HG02970 (cell line): ENCODE measurements at regions not wholly inside any gene's neighbourhood (a gene's known extent, or its start where the extent isn't known, plus 50 kb on each side); places are given as distances from the start of the nearest gene placed in this dataset.
"Not testable (repeated sequence)": the region's sequence is repeated elsewhere in the genome, so short reads cannot be mapped to it uniquely, and the experiment has no call there.

Source experiments
- ATAC-seq: cut with Tn5 transposase; IDR thresholded peaks from one replicate; pipeline ENCODE4 v1.9.1; 2021; ENCODE audit warnings: mild to moderate bottlenecking, moderate library complexity, moderate number of reproducible peaks; ENCODE audit not compliant: unreplicated experiment, low FRiP score

DNA sequence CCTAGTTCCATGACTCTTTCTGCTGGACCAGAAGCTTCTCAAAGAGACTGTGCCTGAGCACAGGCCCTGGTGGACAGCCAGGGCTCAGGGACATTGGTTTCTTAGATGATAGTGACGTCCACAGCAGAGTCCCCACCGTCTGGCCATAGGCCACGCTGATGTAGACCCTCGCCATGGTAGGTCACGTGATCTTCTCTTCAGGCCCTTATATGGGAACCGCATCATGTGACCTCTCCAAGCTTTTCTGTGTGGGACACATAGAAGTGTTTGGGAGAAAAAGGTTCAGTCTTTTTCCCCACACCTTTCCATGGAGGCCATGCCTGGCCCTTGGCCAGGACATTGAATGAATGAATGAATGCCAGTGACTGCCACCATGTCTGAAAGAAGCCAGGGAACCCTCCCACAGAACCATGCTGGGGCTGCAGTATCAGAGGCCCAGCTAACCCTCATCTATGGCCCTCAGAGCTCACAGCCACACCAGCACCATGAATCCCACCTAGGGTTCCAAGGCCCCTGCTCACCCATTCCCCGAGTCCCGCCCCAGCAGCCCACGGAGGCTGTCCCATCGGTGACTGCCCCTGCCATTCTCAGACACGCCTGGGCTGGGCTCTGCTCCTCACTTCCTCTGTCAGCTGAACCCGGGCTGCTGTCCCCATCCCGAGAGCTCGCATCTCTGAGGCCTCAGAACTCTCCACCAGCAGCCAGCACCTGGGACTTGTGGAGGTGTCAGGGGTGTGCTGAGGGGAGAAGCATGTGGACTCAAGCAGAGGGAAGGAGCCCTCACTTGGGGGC is 292.1 kb downstream of the ADGRD1 start:
- no peak for ATAC-seq

DNA sequence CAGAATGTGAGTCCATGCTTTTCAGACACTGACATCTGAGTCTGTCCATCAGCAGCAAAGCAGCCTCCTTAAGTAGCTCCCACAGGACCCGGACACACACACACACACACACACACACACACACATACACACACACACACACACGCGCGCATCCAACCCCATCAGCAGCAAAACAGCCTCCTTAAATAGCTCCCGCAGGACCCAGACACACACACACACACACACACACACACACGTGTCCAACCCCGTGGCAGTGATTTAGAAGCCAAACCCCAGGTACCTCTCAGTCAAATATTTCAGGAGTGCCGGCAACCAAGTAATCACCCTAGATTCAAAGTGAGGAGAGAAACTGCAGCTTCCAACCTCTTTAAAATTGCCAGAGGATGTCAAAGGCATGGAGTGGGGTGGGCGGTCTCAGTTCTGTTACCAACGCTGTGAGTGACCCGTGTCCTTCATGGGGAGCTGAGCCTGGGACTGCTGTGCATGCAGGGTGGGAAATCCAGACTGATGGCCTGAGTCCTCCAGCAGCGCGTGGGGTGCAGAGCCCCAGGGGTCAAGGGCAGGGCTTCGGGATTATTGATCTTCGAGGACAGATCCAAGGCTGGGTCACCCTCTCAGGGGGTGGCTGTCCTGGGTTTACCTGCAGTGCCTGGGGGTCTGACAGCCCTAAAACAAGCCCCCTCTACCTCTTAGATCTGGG is 293.5 kb downstream of the ADGRD1 start:
- ATAC-seq: not testable (repeated sequence)

DNA sequence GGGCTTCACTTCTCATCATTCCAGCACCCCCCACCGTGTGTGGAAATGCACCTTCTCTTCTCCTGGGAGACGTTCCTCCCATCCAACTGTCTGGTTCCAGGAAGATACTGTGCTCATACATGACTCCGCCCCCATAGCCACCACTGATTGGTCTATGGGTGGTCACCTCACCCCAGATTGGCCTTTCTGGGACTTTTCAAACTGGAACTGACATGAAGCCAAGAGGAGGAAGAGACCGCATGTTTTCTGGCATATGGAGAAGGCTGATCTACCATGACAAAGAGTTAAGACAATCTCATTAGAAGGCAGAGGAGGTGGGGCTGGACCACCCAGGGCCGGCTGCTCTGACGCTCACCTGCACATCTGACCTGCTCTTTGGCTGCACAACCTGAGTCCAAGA is 294.2 kb downstream of the ADGRD1 start:
- ATAC-seq: not testable (repeated sequence)

DNA sequence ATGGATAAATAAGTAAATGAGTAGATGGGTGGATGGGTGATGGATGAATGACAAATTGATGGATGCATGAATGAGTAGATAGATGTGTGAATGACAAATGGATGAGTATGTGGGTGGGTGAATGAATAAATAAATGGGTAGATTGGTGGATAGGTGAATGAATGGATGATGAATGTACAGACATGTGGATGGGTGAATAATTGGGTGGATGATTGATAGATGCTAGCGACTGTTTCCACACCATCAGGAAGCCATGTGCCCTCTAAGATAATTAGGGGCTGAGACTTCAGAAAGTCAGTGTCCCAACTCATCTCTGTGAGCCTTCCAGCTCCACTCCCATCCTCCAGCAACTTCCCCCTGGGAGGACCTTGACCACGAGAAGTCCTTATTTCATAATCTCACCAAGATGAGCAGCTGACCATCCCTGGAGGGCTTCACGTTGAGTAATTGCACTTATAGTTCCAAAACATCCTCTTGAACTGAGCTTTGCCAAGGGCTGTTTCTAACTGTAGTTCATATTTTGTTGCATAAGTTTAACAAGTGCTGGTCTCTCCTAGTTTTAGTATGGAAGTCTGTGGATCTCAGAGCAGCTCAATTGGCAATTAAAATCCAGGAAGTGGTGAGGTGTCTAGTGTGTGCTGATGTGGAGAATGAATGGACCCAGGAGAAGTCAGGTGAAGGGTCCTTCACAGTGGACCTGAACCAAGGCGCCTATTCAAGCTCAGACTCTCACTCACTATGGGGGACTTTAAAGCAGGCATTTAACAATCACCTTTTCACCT is 295.7 kb downstream of the ADGRD1 start:
- ATAC-seq: no peak

DNA sequence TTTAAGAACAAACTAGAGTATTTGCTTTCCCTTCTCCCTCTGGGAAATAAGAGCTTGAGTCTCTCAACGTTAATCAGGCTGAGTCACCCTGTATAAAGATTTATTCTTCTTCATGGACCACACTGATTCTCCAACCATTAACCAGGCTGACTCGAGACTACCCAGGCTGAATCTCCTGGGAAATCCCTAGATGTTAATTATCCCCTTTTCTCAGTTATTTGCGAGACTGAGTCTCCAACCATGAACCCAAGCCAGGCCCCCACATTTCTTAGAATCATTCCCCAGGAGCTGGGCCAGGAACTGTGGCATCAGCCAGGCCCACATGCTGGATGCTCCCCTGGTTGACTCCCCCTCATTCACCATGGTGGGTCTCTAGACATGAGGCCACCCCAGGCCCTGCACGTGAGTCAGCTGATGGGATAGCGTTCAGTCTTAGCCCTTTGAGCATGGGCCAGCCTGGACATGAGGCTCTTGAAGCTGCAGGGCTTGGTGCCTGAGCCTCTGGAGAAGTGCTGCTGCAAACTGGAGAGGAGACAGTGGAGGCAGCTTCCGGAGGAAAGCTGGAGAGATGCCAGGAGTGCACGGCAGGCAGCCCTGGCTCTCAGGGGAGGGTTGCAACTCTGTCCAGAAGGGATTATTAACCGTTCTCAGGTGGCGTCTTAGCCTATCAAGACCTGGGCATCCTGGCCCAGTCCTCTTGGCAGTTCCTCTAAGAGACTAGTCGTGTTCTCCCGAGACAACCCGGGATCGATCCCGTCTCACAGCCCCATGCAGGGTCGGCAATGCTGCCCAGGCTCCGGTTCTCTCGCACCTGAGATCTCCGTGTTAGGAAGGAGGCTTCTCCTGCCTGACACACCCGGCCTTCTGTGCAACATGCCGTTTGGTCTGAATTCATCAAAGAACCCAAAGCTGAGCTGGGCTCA is 296.6 kb downstream of the ADGRD1 start:
- ATAC-seq: no peak

DNA sequence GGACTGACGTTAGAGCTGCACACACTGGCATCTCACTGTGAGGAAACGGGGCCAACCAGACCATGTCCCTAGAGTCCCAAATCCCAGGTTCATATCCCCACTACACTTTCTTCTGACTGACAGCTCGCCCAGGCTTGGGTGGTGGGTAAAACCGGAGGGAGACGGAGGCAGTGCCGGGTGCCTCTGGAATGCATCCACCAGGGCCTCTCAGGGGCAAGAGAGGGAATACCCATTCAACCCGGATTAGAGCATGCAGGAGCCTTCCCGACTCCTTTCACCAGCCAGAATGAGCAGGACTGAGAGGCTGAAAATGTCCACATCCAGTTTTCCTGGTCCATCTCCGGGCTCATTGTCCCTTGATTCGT is 297.2 kb downstream of the ADGRD1 start:
- ATAC-seq: no peak

DNA sequence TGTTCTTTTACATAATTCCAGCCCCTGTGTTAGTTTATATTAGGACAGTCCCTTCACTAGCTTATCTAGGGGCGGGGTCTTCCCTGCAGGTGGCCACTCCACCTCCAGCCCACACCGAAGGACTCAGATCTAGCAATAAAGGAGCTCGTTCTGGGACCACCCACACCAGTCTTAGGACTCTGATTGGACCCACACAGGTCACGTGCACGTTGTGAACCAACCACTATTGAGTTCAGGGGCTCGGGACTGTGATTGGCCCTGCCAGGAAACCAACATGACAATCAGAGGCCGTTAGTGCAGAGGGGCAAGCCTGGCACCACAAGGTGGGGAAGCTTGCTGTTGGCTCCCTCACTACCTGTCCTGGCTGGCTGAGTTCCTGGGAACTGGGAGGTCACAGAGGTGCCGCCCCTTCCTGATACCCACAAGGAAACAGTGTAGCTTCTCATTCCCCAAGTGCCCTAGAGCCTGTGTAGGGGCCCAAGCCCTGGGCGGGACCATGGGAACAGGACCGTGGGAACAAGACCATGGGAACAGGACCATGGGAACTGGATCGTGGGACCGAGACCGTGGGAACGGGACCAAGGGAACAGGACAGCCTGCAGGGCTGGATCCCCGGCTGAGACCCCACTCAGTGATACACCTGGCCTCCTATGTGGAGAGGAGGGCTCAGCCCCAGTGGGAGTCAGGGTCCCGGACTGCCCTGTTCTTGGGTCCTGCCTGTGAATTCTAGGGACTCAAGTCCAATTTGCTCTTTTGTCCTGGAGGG is 297.8 kb downstream of the ADGRD1 start:
- ATAC-seq: no peak

DNA sequence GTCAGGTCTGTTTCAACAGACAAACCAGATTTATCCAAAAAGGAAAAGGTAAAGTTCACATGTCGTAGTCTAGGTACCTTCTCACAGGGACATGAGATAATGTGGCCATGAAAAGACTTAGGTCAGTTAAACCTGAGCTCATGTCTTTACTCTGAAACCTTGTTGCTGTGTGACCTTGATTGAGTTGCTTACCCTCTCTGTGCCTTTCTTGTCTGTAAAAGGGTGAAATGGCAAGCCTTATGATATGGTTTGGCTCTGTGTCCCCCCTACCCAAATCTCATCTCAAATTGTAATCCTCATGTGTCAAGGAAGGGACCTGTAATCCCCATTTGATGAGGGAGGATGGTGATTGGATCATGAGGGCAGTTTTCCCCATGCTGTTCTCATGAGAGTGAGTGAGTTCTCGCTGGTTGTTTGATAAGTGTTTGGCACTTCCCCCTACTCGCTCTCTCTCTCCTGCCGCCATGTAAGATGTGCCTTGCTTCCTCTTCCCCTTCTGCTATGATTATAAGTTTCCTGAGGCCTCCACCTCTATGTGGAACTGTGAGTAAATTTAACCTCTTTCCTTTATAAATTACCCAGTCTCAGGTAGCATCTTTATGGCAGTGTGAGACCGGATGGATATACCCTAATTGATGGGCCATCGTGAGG is 299.8 kb downstream of the ADGRD1 start:
- no peak for ATAC-seq

DNA sequence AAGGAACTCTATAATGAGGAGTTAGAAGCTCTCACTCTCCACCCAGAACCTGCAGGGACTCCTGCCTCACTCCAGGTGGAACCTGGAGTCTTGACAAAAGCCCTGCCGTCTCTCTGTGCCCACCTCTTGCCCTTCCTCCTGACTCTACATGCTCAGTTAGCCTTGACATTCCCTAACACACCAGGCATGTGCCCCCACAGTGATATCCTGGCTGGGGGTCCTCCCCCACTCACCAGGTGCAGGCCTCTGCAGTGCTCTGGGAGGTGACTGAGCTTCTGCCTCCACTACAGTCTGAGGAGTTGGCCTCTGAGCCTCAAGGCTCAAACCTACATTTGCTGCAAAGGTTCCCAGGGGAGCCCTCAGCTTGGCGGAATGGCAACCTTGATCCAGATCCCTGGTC is 300.7 kb downstream of the ADGRD1 start:
- ATAC-seq: no peak

DNA sequence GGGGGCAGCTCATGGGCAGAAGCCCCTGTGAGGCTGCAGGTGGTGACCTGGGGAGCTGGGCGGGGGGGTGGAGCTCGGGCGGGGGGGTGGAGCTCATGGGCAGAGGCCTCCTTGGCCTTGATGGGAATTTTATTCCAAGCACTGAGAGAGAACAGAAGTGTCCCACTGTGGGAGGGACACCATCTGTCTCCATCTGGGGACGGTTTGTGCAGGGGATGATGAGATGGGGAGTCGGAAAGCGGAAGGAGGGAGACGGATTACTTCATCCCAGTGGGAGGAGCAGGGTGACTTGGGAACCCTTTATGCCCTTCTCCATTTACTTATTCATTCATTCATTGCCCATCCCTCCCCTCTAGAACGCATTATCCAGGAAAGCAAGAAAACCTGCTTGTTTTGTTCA is 304.7 kb downstream of the ADGRD1 start:
- no peak for ATAC-seq

DNA sequence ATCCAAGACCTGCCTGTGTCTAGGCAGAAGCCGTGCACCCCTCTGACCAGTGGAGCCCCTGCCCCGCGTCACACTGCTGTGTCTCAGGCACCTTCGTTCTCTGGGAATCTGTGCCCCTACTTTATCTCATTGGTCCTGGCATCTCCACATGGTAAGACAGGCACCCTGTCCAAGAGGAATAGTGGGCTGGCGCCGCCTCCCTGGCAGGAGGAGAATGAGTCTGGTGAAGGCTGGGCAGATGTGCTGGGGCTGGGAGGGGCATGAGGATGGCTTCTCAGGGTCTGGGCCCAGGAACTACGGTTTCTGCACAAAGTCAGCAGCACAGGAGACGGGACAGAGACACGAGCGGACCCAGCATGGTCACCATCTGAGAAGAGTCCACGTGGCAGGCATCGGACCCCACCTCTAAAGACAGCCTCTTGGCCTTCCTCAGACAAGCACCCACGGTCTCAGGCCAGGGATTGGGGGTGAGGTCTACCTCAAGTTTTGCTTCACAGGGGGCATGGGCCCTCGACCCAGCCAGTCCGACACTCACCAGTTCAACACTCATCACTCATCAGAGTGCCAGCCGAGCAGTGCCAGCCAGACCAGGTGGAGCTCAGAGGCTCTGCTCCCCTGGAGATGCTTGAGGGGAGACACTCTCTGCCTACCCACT is 306.7 kb downstream of the ADGRD1 start:
- no peak for ATAC-seq

DNA sequence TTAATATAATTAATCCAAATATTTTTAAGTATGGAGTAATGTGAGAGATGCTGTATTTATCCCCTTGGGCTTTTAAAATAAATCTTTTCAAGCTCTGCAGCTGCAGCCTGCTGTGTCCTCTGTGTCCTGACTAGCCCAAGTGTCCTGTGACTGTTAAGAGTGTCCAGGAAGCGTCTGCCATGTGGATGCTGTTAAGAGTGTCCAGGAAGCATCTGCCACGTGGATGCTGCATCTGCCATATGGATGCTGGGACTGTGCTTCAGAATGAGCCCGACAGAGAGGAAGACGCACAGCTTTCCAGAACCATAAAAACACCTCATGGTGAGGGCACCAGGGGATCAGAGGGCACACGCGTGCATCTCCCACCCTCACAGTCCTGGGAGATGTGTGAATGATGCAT is 307.2 kb downstream of the ADGRD1 start:
- ATAC-seq: no peak

DNA sequence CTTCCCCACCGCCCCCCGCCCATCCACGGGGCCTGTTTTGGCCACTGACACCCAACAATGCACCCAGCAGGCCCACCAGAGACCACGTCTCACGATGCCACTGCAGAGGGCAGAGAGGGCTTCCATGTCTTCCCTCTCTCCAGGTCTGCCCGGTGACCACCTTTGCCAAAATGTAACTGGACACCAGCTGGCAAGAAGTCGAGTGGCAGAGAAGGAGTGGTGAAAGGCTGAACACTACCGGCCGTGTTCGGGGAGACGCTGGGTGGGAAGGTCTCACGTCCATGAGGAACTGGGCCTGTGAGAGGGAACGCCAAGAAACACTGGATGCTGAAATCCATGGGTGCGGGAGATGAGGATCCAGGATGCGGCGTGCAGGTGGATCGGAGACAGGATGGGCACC is 308.2 kb downstream of the ADGRD1 start:
- no peak for ATAC-seq

DNA sequence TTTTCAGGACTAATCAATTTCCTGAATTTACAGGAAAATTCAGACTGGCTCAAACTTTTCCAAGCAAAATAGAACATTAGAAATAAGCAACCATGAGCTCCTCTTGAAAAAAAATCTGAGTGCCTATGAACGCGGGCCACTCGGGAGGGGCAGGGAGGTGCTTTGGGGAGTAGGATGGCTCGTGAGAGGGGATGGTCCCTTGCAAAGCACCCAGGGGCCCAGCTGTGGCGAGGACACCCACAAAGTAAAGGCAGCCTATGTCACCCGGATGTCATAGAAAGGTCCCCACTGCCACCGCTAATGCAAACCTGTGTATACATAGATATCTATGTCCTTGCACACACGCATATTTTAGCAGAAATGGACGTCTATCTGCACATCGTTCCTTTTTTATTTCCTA is 309.9 kb downstream of the ADGRD1 start:
- ATAC-seq: no peak

DNA sequence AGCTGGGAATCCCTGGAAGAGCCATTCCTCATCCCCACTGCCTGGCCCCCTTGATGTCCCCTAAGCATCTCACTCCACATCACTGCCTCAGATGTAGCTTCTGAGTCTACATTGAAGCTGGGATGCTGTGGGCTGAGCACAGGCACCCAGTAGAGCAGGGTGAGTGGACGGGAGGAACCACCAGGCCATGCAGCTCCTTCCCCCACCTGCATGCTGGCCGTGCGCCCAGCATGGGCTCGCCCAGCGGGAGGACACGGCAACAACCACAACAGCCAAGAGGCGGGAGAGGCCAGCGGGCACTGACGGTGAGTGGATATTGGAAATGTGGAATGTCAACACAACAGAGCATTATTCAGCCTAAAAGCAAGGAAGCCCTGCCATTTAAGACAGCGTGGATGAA is 310.9 kb downstream of the ADGRD1 start:
- ATAC-seq: no peak

DNA sequence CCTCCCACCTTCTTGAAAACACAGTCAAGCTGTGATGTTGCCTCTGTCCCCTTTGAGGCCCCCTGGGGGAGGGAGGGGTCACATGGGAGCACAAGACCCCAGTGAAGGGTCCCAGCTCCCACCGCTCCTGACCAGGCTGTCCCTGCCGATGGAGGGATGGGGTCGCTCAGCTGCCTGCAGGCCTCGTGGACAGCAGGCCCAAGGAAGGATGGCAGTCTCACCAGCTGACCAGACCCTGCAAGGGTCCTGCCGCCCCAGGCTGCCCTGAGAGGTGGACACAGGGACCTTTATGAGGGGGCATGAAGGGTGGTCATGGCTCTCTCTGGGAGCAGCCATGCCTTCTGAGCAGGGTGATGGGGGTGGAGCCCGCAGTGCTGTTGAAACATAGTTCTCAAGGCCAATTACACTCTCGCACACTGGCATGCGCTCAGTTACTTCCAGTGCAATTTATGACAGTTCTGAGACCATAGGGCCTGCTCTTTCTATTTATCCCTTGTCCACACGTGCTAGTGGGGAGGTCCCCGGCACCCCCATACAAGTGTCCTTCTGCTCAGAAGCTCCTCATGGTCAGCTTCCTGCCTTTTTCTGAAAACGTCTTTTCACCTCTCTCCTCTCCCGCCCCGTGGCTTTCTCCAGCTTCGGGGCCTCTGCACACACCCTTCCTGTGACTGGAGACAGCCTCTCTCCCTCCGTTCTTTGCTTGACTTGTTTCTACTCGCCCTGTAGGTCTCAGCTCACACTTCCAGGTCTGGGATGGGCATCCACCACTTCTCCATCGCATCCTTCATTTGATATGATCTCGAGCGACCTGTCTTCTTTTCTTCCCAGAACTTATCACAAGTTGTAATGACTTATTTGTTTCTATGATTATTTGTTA is 313.1 kb downstream of the ADGRD1 start:
- no peak for ATAC-seq

DNA sequence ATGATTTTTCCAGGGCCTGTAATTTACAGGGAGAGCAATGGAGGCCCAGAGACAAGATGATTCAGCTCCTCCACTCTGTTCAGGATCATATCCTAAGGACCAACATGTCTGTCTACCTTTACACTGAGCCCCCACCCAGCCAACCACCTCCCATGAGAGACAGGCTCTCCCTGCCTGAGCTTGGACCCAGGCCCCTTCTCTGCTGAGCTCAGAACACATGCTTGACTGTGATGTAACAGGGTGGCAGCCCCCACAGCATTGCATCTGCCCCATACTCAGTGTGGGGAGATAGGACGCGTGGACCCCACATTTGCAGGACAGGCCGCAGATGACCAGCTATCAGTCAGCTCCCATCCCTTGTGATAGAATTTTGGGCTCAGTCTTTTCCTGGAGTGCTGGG is 313.9 kb downstream of the ADGRD1 start:
- ATAC-seq: no peak

DNA sequence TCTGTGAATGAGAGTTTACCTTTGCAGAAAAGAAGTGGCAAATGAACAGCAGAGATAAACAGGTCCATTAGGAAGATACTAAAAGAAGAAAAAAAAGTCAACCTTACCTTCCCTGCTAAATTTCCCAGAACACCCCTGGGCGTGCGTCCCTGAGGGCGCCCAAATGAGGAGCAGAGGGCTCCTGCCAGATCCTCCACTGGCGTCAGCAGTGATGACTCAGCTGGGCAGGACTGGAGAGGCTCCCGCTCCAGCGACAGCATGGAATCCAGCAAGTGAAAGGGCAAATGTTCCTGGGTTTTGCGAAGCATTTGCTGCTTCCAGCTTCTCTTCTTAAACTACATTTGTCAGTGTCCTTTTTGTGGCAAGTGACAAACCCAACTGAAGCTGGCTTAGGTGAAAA is 314.4 kb downstream of the ADGRD1 start:
- not testable (repeated sequence) for ATAC-seq
